Body of pancreas (tissue), 4 donors: ENCODE measurements at regions not wholly inside any gene's neighbourhood (a gene's known extent, or its start where the extent isn't known, plus 50 kb on each side); places are given as distances from the start of the nearest gene placed in this dataset.

Source experiments
- ATAC-seq: fragments of 150-250 bp; one replicate; pipeline ENCODE4 v1.9.1; 2016
- DNase-seq, 4 donors: peaks; one replicate each; pipeline ENCODE4 v3.0.0-alpha.2; 2019
- H3K27ac ChIP-seq, 4 donors: fragments of 200-600 bp; sonication (generic); 1 replicate in 3 of 4; 2 replicates in 1 of 4; pipeline versions ENCODE4 v1.5.1 to v1.6.1; 2016 to 2019; ENCODE audit warnings: mild to moderate bottlenecking in 1 of 4, mixed read lengths in 1 of 4, moderate library complexity in 1 of 4
- H3K27me3 ChIP-seq, 2 donors: fragments of 200-600 bp; sonication (generic); one replicate each; pipeline ENCODE4 v1.6.0; 2016; ENCODE audit warnings: mild to moderate bottlenecking in 1 of 2
- H3K36me3 ChIP-seq, 2 donors: fragments of 200-600 bp; sonication (generic); replicated peaks in 1 of 2; 2 replicates each; pipeline ENCODE4 v1.5.1; 2016; ENCODE audit warnings: low read depth in 2 of 2; ENCODE audit not compliant: insufficient read depth in 1 of 2
- H3K4me1 ChIP-seq: fragments of 200-600 bp; sonication (generic); one replicate; pipeline ENCODE4 v1.6.0; 2016
- H3K4me3 ChIP-seq, 2 donors: fragments of 200-600 bp; sonication (generic); 1 replicate in 1 of 2; 2 replicates in 1 of 2; pipeline ENCODE4 v1.5.1; 2016 to 2019
- H3K9me3 ChIP-seq, 3 donors: fragments of 200-600 bp; sonication (generic); 1 replicate in 2 of 3; 2 replicates in 1 of 3; pipeline ENCODE4 v1.5.1; 2016
- CTCF ChIP-seq, 7 experiments: fragments of 450-650 bp in 4 of 7; fragments of 200-600 bp in 3 of 7; sonication (generic) in 3 of 7; IDR thresholded peaks; one replicate each; pipeline ENCODE4 v1.5.1; 2016 to 2019; ENCODE audit warnings: antibody characterized with exemption in 7 of 7
- POLR2A ChIP-seq, 3 donors: fragments of 450-650 bp; IDR thresholded peaks; one replicate each; pipeline ENCODE4 v1.6.1; 2016; ENCODE audit warnings: antibody characterized with exemption in 3 of 3, mild to moderate bottlenecking in 2 of 3
- WGBS, 2 donors: methylation state at CpG; one replicate each; pipeline ENCODE4 v1.1.5; 2017; 5-methylcytosine and 5-hydroxymethylcytosine counted together
- intact Hi-C: fragments of 100-400 bp; cut with DNase I; formaldehyde crosslinking; loops from one replicate; pipeline ENCODE4 v1.15.1; 2023

DNA sequence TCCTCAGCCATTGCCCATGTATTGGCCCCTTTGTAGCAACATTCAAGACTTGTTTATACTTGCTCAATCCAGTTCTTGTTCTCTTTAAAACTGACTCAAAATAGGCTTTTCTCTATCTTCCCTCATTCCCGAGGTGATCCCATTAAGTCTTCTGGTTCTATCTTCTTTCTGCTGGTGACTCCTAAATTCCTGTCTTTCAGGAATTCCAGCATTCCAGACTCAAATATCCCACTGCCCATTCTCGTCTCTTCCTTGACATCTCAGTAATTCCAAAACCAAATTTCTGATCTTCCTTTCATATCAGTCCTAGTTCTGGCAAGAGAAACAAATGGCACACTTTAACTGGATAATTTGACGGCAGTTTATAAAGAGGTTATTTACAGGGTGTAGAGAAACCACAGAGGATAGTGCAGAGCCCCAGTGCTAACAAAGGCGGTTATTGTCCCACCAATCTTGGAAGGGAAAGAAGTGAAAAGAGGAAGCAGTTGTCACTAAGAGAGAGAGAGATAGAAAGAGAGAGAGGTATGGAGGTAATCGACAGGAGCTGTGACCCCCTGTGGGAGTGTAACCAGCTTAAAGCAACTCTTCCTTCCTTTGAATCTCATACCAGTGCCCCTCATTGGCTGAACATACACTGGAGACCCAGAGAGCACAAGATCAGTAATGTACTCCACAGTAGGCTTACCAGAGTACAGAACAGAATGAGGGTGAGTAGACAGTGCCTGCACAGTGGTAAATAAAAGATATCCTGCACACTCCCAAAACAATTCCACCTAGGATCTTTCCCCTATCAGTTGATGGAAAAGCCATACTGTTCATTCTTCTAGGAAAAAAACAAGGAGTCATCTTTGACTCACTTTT, 177.6 kb upstream of the LMNTD1 start:
- ATAC-seq = no peak
- Histone ChIP-seq H3K9me3 (no peaks in the 10 kb centered on the region), H3K27me3 (no peaks in the 10 kb centered on the region), H3K4me1 (no peaks in the 10 kb centered on the region), H3K27ac (no peak overlapping the region), H3K4me3 (no peak overlapping the region), H3K36me3 (no peaks in the 10 kb centered on the region)
- intact Hi-C loops = no loop called here
- TF ChIP-seq POLR2A (IDR thresholded peaks at IDR 0.05) = no peak
- no peak for TF ChIP-seq CTCF (IDR thresholded peaks at IDR 0.05)
- 18 to 30% methylated on average over 5 of the region's 5 CpGs for WGBS, 2 donors
- DNase-seq = no peak

- ATAC-seq (no peak), DNase-seq (no peak)
- Histone ChIP-seq H3K9me3 (no peaks in the 10 kb centered on the region), H3K4me3 (no peak overlapping the region), H3K27ac (no peak overlapping the region), H3K36me3 (no peaks in the 10 kb centered on the region), H3K27me3 (no peaks in the 10 kb centered on the region), H3K4me1 (no peaks in the 10 kb centered on the region)
- intact Hi-C loops = no loop called here
- TF ChIP-seq CTCF (IDR thresholded peaks at IDR 0.05) (no peak), POLR2A (IDR thresholded peaks at IDR 0.05) (no peak)
- 96 to 100% methylated on average over 1 of the region's 1 CpG for WGBS, 2 donors
Measured at GRCh38 chr12:25733541-25733940, 180.5 kb upstream of the LMNTD1 start.

DNA sequence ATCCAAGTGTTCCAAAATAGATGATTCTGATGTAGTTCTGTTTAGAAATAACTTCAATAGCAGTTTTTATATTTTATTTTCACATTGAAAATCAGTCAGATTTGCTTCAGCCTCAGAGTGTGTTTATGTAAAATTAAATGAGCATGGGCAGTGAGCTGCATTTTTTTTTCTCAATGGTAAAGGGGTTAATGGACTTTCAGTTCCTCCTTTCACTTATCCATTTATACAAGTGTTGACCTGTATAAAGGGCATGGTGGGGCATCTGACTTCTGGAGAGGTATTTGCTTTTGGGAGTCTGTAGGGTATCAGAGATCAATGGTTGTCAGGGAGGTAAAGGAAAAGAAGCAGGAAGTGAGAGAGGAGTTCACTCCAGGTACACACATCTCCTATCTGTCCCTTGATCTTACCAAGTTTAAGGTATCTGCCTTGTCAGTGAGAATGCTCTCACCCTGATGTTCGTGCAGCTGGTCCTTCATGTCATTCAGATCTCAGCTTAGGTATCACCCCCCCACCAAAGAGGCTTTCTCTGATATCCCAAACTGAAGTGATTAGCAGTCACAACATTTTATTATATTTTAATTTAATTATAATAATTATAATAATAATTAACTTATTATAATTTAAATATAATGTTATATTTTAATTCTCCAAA, 181.6 kb upstream of the LMNTD1 start:
- Histone ChIP-seq H3K36me3 (no peaks in the 10 kb centered on the region), H3K9me3 (no peaks in the 10 kb centered on the region), H3K4me1 (no peaks in the 10 kb centered on the region), H3K4me3 (no peak overlapping the region), H3K27ac (no peak overlapping the region), H3K27me3 (no peaks in the 10 kb centered on the region)
- WGBS, 2 donors = 63 to 68% methylated on average over 1 of the region's 1 CpG
- no peak for TF ChIP-seq CTCF (IDR thresholded peaks at IDR 0.05)
- no peak for TF ChIP-seq POLR2A (IDR thresholded peaks at IDR 0.05)
- ATAC-seq = no peak
- DNase-seq = no peak
- intact Hi-C loops = no loop called here

DNA sequence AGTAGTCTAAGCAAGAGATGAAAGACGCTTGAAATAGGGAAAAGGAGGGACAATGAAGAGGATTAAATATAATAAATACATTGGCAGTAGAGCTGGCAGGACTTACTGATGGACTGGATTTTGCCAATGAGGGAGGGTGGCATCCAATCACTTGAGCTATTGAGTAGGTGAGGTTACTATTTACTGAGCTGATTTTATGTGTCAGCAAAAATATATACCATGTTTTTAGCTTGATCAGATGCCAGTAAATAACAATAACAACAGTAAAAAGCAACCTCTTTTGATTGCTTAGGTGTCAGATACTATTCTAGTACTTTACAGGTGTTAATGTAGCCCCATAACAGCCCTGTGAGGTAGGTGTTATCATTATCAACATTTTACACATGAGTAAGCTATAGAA, 187.5 kb upstream of the LMNTD1 start:
- Histone ChIP-seq H3K4me1 (no peaks in the 10 kb centered on the region), H3K27ac (no peak overlapping the region), H3K9me3 (no peaks in the 10 kb centered on the region), H3K36me3 (no peaks in the 10 kb centered on the region), H3K4me3 (no peak overlapping the region), H3K27me3 (no peaks in the 10 kb centered on the region)
- DNase-seq (no peak), ATAC-seq (no peak)
- TF ChIP-seq CTCF (IDR thresholded peaks at IDR 0.05) (no peak), POLR2A (IDR thresholded peaks at IDR 0.05) (no peak)
- 85 to 90% methylated on average over 1 of the region's 1 CpG for WGBS, 2 donors
- intact Hi-C loops = no loop called here
